AG09309 (cell line): ENCODE measurements at regions not wholly inside any gene's neighbourhood (a gene's known extent, or its start where the extent isn't known, plus 50 kb on each side); places are given as distances from the start of the nearest gene placed in this dataset.

Experiments used
- DNase-seq: peaks from one replicate; pipeline ENCODE4 v3.0.0-alpha.2; 2010; ENCODE audit warnings: low read depth
- H3K4me3 ChIP-seq: 2 replicates; pipeline ENCODE4 v1.5.1; 2011; ENCODE audit warnings: mild to moderate bottlenecking, low read depth, low read length, moderate library complexity; ENCODE audit not compliant: control insufficient read depth
- CTCF ChIP-seq: IDR thresholded peaks from 2 replicates; pipeline ENCODE4 v1.5.1; 2011; ENCODE audit warnings: mild to moderate bottlenecking, low read depth, low read length, inconsistent platforms; ENCODE audit not compliant: insufficient read depth, control insufficient read depth; ENCODE audit errors: missing control alignments

GRCh38 chr2:58535182-58535581 is 294.1 kb upstream of the FANCL start:
- DNase-seq: no peak
- TF ChIP-seq CTCF: no peak
- H3K4me3 ChIP-seq: no peak overlapping the region

GRCh38 chr2:58533376-58533775 is 292.3 kb upstream of the FANCL start:
- no peak for DNase-seq
- no peak for TF ChIP-seq CTCF
- no peak overlapping the region for H3K4me3 ChIP-seq

GRCh38 chr2:58532641-58533040 is 291.5 kb upstream of the FANCL start:
- H3K4me3 ChIP-seq: no peak overlapping the region
- no peak for DNase-seq
- no peak for TF ChIP-seq CTCF

GRCh38 chr2:58527647-58528046 is 286.5 kb upstream of the FANCL start:
- no peak overlapping the region for H3K4me3 ChIP-seq
- no peak for TF ChIP-seq CTCF
- DNase-seq: no peak

GRCh38 chr2:58521803-58522554 is 280.9 kb upstream of the FANCL start:
- DNase-seq: no peak
- no peak for TF ChIP-seq CTCF
- H3K4me3 ChIP-seq: no peak overlapping the region

- no peak overlapping the region for H3K4me3 ChIP-seq
- TF ChIP-seq CTCF: no peak
- DNase-seq: no peak
Observed at GRCh38 chr2:58520903-58521302, 279.8 kb upstream of the FANCL start.

GRCh38 chr2:58517881-58518280 is 276.8 kb upstream of the FANCL start:
- DNase-seq: no peak
- no peak for TF ChIP-seq CTCF
- H3K4me3 ChIP-seq: no peak overlapping the region
